ENCODE measurements at regions not wholly inside any gene's neighbourhood (a gene's known extent, or its start where the extent isn't known, plus 50 kb on each side); places are given as distances from the start of the nearest gene placed in this dataset.
"Not testable (repeated sequence)": the region's sequence is repeated elsewhere in the genome, so short reads cannot be mapped to it uniquely, and the experiment has no call there.

GRCh38 chr15:70579766-70580165 lies 183.6 kb downstream of the UACA start:
- DNase-seq (ENCODE audit: insufficient read length, low spot score) (no peak), FAIRE-seq (no peak)

DNA sequence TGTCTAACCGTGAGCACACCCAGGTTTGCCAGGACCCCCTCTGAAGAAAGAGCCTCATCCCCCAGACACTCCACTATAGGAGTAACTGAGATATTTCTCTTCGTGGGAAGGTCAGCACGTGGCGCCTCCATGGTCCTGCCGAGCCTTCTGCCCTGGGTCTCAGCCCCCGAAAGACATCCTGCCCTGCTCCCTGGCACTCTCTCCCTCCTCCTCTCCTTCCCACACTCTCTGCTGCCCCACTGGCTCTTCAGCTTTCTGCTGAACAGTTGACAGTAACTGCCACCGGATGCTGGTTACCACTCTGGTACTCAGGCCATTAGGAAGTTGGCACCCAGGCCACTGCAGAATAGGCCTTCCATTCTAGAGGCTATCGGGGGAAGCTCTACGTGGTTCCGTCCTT lies 185.2 kb downstream of the UACA start:
- FAIRE-seq (no peak), DNase-seq (ENCODE audit: insufficient read length, low spot score) (no peak)

DNA sequence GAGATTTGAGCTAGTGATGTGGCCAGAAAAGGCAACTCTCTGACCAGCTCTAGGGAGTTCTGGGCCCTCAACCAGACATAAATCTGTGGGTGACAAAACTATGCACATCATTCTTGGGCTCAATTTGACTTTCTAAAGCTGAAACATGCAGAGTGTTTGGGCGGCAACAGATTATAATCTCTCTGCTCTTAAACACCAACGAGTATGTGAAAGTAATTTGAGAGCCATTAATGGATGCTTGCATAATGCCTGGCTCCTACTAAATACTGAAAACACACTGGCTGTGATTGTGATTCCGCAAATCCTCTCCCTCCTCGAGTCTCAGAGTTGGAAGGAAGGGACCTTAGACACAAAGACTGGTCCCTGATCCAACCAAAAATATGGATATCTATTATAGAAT lies 186.7 kb downstream of the UACA start:
- DNase-seq (ENCODE audit: insufficient read length, low spot score) (no peak), FAIRE-seq (no peak)

- DNase-seq (ENCODE audit: insufficient read length, low spot score) (no peak), FAIRE-seq (no peak)
These were observed 187.1 kb downstream of the UACA start for GRCh38 chr15:70576276-70576675.

DNA sequence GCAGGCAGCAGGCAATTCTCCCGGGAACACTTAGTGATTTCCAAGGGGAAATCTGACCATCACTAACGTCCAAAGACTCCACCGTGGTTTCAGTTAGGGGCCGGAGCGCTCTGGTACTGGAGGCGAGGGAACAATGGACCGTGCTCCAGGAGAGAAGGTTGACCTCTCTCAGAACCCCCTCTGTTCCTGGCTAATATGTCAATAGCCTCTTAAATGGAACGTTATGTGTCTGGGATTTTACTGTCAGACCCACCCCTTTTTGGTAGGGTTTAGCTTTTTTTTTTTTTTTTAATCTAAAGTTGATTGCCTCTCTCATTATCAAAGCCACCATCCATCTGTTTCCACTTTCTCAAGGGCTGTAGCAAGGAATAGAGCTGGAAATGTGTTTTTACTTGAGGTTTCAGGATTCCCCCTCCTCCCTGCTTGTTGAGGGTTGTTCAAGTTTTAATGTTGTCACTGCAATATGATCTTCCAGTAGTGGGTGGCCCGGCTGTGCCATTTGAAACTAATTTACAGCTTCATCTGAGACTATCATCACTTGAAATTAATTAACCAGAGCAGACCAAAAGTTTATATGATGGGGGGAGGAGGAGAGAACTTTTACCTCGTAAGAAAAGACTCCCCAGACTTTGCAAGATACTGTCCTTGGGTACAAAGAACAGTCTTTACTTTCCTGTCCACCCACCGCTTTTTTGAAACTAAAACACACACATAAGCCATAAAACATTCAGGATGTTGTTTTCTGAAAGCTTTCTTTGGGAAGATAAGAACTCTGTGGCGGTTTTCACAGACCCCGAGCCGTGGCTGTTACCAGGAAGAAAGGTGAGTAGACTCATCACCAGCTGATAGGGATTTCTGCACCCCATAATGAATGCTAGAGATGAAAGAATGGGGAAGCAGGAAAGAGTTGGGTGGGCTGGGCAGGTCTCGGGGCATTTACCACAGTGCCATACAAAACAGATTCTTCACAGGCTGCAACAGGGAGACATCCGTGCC lies 187.8 kb downstream of the UACA start:
- DNase-seq (ENCODE audit: insufficient read length, low spot score) (no peak), FAIRE-seq (no peak)

DNA sequence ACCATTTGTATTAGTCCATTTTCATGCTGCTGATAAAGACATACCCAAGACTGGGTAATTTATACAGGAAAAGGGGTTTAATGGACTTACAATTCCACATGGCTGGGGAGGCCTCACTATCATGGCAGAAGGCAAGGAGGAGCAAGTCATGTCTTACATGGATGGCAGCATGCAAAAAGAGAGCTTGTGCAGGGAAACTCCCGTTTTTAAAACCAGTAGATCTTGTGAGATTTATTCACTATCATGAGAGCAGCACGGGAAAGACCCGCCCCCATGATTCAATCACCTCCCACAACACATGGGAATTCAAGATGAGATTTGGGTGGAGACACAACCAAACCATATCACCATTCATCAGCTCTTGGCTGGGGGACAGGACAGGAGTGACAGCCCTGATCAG lies 189.0 kb downstream of the UACA start:
- DNase-seq (ENCODE audit: insufficient read length, low spot score); FAIRE-seq: not testable (repeated sequence)

DNA sequence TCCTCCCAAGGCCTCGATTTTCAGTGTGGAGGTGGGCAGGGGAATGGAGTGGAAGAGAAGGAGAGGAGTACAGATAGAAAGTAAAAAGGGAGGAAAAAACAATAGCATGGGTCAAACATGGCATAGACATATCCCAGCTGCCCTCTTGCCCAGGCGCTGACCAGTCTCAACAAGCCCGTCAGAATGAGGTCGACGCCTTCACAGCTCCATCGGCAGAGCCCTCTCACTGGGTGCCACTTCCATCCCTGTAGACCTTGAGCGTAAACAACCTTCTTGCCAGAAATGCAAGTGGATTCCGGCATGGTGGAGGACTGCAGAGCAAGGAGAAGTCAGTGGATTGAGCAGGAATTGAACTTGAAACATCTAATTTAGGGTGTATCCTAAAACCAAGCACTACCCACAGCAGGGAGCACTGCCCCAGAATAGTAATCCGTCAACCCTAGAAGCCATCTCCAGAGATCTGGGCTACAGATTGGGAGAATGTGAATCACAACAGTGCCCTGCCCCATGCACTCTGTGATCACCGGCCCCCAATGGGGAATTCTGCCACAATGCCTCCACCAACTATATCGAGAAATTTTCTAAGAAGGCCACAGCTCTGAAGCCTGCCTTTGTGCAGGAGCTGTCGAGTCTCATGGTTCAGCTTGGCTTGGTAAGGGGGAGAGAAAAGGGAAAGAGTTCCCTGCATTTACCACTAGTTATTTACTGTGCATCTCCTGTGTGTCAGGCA lies 190.1 kb downstream of the UACA start:
- FAIRE-seq (no peak), DNase-seq (ENCODE audit: insufficient read length, low spot score) (no peak)

DNA sequence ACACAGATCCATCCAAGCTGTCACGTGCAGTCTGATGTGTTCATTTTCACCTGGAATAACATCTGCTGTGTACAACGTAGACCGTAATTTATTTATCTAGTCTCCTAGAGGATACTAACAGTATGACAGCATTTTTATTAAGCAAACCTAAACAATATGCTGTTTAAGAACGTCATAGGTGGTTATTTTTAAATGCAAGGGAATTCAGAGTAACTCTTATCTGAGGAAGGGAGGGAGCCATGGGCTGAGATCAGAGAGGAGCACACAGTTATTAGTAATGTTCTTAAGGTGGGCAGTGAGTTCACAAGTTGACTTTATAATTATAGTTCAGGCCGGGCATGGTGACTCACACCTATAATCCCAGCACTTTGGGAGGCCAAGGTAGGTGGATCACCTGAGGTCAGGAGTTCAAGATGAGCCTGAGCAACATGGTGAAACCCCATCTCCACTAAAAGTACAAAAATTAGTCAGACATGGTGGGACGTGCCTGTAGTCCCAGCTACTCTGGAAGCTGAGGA lies 193.6 kb downstream of the UACA start:
- FAIRE-seq (no peak), DNase-seq (ENCODE audit: insufficient read length, low spot score) (no peak)

- no peak for DNase-seq (ENCODE audit: insufficient read length, low spot score)
- FAIRE-seq, result no peak
These were observed 194.2 kb downstream of the UACA start for GRCh38 chr15:70569091-70569713.

DNA sequence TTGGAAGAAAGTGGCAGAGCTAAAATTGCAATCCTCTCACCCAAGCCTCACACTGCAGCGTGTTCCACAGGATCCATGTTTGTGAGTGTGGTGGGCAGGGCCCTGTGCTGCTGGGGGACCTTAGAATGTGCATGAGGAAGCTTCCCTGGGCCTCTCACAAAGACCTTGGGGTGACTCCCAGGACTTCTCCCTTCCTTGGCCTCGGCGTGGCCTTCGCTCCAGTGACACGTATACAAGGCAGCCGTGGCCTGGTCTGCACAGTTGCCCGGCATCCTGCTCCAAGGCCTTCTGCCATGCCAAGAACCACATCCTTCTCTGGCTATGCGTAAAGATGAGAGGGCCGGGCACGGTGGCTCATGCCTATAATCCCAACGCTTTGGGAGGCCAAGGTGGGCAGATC lies 196.4 kb downstream of the UACA start:
- no peak for FAIRE-seq

DNA sequence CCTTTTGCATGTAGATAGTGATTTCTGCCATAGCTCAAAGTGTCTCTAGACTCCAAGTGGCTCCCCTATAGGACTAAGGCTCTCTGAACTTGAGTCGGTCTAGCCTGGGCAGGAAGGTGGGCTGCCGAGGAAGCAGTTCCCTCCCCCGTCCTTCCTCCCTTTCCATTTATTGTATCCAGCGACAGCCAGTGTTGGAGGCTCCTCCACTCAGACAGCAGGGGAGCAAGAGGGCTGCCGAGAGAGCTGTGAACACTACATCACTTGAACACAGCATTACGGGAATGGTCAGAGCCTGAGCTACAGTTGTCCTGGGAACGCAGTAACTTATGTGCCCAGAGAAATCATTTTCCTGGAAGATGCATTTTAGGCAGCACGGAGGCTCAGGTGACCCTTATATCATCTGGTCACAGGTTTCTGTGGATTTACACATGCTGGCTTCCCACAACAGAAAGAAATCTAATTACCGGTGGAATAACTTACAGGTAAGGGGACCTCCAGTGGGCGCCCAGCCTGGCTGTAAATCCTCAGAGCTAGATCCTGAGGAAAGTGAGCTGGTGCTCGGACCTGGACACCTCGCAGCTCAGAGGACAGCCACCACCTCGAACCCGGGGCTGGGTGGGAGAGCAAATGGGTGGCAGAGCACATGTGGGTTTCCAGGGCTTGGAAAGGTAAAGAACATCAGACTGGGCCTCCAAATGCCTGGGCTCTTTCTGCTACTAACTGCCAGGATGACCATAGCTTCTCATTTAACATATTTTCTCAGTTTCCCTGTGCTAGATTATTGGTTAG lies 197.1 kb downstream of the UACA start:
- DNase-seq (ENCODE audit: insufficient read length, low spot score) (no peak), FAIRE-seq (no peak)

More for the DNA sequence above, 196.4 kb downstream of the UACA start:
- DNase-seq (ENCODE audit: insufficient read length, low spot score), result no peak

GRCh38 chr15:70563561-70564095 lies 199.7 kb downstream of the UACA start:
- DNase-seq (ENCODE audit: insufficient read length, low spot score) (no peak), FAIRE-seq (no peak)

DNA sequence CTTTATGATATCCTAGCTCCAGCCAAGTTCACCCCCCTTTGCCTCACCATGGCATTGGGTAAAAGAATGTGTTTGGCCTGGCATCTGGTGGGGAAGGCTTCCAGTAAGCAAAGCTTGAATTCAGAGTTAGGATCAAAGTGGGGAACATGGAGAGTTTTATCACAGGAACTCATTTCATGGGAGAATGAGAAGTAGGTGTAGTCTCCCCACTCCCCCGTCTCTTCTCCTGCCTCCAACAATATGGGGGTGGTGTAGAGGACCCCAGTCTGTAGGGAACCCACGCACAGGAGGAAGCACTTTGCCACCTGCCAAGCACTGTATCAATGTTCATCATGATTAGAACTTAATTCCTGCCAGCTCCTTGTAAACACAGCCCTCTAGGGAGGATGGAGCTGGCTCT lies 200.5 kb downstream of the UACA start:
- no peak for FAIRE-seq
- no peak for DNase-seq (ENCODE audit: insufficient read length, low spot score)

DNA sequence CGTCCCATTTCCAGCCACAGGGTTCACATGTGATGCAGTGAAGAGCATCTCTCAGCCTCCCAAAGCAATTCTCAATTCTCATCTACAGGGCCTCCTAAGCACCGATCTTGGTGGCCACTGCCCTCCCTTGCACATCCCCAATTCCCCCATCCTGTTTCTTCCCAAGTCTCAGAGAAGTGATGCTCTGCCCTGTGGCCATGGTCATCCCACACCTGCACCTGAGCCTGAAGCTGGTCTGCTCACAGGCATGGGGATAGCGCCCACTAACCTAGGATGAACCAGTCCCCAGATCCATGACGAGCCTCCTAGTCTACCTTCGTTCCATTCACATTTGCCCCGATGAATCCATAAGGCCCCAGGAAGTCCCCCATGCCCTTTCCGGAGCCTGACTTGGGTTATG lies 201.5 kb downstream of the UACA start:
- no peak for DNase-seq (ENCODE audit: insufficient read length, low spot score)
- no peak for FAIRE-seq

DNA sequence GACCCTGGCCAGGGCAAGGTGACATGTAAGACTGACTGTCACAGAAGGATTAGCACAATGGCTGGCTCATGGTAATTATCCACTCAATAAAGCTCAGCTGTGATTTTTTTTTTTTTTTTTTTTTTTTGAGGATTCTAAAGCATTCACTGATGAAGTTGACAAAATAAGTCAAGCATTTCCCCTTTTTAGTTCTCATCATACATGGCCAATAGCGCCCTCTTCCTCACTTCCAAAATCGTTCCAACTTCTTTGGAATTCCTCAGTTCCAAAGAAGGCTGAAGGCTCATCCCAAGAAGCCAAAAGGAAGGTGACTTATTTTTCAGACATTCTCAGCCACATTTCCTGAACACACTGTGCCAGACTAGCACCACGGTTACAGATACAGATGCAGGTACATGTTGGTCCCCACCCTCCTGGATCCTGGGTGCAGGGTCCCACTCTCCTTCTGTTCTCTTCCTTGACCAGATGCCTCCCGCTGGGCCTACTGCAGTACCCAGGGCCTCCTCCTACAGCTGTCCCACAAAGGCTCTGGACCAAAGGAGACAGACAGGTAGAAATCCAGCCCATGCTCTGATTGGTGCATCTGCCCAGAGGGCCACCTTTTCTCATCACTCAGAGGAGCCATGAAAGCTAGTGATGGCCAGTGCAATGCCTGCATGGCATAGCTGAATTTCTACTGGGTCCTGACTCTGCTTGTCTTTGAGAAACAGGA lies 202.6 kb downstream of the UACA start:
- DNase-seq (ENCODE audit: insufficient read length, low spot score), result no peak
- FAIRE-seq, result no peak

DNA sequence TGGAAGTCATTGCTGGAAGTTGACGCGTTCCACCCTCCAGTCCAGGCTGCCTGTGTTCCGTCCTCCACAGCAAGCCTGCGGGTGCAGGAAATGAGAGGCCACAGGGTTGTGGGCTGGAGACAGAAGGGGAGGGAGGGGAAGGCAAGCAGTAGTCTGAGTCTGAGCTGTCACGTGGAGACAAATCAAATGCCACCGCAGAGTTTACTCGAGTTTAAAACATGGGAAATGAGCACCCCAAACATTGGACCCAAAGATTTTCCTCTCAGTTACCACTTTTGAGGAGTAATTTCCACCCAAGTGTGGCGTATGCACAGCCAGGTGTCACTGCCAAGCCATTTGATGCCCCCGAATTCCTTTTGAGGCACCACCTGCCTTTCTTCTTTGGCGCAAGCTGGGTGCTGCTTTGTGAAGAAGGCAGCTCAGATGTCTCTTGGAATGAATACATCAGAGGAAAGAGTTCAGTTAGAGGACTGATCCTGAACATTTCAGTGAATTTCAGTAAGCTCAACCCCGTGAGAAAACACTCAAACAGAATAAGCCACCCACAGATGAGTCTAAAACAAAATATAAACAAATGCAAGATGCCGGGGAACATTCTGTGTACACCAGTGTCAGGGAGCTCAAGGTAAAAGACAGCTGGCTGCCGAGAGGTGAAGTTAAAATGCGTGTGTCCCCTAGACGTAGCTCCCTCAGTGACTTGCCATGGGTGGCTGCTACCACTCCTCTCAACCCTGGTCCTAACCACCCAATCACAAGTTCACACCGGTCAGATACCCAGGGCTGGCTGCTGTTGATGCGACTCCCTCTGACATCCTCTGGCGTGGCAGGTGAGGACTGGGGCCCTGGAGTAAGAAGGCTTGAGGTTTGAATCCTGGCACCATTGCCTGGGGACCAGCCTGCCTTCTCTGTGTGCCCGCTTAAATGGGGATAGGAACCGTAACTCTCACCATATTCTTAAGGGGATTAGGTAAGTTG lies 203.8 kb downstream of the UACA start:
- DNase-seq (ENCODE audit: insufficient read length, low spot score) (no peak), FAIRE-seq (no peak)

DNA sequence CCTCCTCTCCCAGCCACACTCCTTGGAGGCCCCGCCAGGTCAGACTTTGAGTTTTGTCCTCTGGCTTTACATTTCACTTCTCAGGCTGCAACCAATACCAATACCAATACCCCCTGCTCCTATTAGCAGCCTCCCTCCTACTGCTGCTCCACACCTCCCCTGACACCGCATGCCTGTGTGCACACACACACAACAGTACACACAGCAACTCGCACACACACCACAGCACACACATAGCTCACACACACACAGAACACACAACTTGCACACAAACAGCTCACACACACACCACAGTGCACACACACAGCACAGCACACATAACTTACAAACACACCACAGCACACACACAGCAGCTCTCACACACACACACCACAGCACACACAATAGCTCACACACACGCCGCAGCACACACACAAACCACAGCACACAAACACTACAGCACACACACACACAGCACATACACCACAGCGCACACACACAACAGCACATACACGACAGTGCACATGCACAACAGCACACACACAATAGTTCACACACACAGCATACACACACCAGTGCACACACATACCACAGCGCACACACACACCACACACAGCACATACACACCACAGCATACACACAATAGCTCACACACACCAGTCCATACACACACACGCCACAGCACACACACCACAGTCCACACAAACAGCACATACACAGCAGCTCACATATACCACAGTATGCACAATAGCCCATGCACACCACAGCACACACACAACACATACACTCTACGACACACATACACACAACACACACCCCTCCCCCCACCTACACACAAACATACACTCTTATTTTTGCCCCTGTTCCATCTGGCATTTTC lies 204.7 kb downstream of the UACA start:
- FAIRE-seq (no peak), DNase-seq (ENCODE audit: insufficient read length, low spot score) (no peak)
